SK-N-MC (cell line): ENCODE measurements at regions not wholly inside any gene's neighbourhood (a gene's known extent, or its start where the extent isn't known, plus 50 kb on each side); places are given as distances from the start of the nearest gene placed in this dataset.

Source experiments
- DNase-seq: peaks from one replicate; pipeline ENCODE4 v3.0.0-alpha.2; 2011; ENCODE audit warnings: low read depth, low spot score
- H3K27ac ChIP-seq: fragments of 200-600 bp; sonication (generic); 2 replicates; pipeline ENCODE4 v1.5.1; 2016; ENCODE audit warnings: mixed run types
- H3K36me3 ChIP-seq: fragments of 200-600 bp; sonication (generic); 2 replicates; pipeline ENCODE4 v1.6.1; 2017; ENCODE audit warnings: antibody characterized with exemption, low read length, mixed read lengths; ENCODE audit not compliant: insufficient read depth
- H3K4me3 ChIP-seq: fragments of 200-600 bp; sonication (generic); 2 replicates; pipeline ENCODE4 v1.5.1; 2016
- H3K9ac ChIP-seq: fragments of 200-600 bp; sonication (generic); 2 replicates; pipeline ENCODE4 v1.8.0; 2017; ENCODE audit warnings: mixed run types, mixed read lengths; ENCODE audit not compliant: insufficient read length
- H3K9me3 ChIP-seq: fragments of 200-600 bp; sonication (generic); 2 replicates; pipeline ENCODE4 v1.6.1; 2017; ENCODE audit warnings: low read depth, mild to moderate bottlenecking, antibody characterized with exemption, low read length, moderate library complexity, mixed read lengths
- EZH2 ChIP-seq: fragments of 200-600 bp; sonication (generic); IDR thresholded peaks from one replicate; pipeline ENCODE4 v1.6.1; 2017; ENCODE audit warnings: antibody characterized with exemption
- FOXP2 ChIP-seq: optimal IDR thresholded peaks from 2 replicates; pipeline ENCODE3; 2011; ENCODE audit warnings: mild to moderate bottlenecking, moderate library complexity; ENCODE audit not compliant: insufficient read depth; ENCODE audit errors: extremely low read length, control extremely low read depth
- POLR2AphosphoS5 ChIP-seq: IDR thresholded peaks from 2 replicates; pipeline ENCODE4 v1.6.1; 2012; ENCODE audit warnings: mild to moderate bottlenecking, low read depth, low read length, borderline replicate concordance

GRCh38 chr18:61236356-61237057 is 96.7 kb upstream of the CDH20 start:
- TF ChIP-seq EZH2: no peak
- no peak for TF ChIP-seq POLR2AphosphoS5
- TF ChIP-seq FOXP2: no peak
- Histone ChIP-seq H3K27ac (no peak overlapping the region), H3K9ac (no peak overlapping the region), H3K36me3 (no peaks in the 10 kb centered on the region), H3K9me3 (no peaks in the 10 kb centered on the region), H3K4me3 (no peak overlapping the region)
- no peak for DNase-seq

- no peak overlapping the region for H3K27ac ChIP-seq
- DNase-seq: no peak
- H3K4me3 ChIP-seq: no peak overlapping the region
- TF ChIP-seq FOXP2: no peak
- no peak for TF ChIP-seq EZH2
- TF ChIP-seq POLR2AphosphoS5: no peak
- no peaks in the 10 kb centered on the region for H3K9me3 ChIP-seq
- H3K36me3 ChIP-seq: no peaks in the 10 kb centered on the region
- H3K9ac ChIP-seq: no peak overlapping the region
Observed at GRCh38 chr18:61237529-61237928, 95.7 kb upstream of the CDH20 start.

- Histone ChIP-seq H3K27ac (no peak overlapping the region), H3K9ac (no peak overlapping the region), H3K36me3 (no peaks in the 10 kb centered on the region), H3K9me3 (no peaks in the 10 kb centered on the region), H3K4me3 (no peak overlapping the region)
- no peak for DNase-seq
- no peak for TF ChIP-seq EZH2
- TF ChIP-seq POLR2AphosphoS5: no peak
- TF ChIP-seq FOXP2: no peak
Observed at GRCh38 chr18:61239051-61239450, 94.2 kb upstream of the CDH20 start.

- DNase-seq: no peak
- TF ChIP-seq FOXP2: no peak
- TF ChIP-seq EZH2: no peak
- TF ChIP-seq POLR2AphosphoS5: no peak
- no peak overlapping the region for H3K9ac ChIP-seq
- H3K27ac ChIP-seq: no peak overlapping the region
- no peaks in the 10 kb centered on the region for H3K36me3 ChIP-seq
- H3K9me3 ChIP-seq: no peaks in the 10 kb centered on the region
- no peak overlapping the region for H3K4me3 ChIP-seq
Observed at GRCh38 chr18:61241260-61241853, 91.9 kb upstream of the CDH20 start.

- H3K36me3 ChIP-seq: no peaks in the 10 kb centered on the region
- H3K9me3 ChIP-seq: no peaks in the 10 kb centered on the region
- no peak overlapping the region for H3K9ac ChIP-seq
- no peak overlapping the region for H3K4me3 ChIP-seq
- no peak overlapping the region for H3K27ac ChIP-seq
- DNase-seq: no peak
- TF ChIP-seq FOXP2 (no peak), POLR2AphosphoS5 (no peak), EZH2 (no peak)
Observed at GRCh38 chr18:61244632-61245031, 88.6 kb upstream of the CDH20 start.

GRCh38 chr18:61245276-61245675 is 88.0 kb upstream of the CDH20 start:
- no peaks in the 10 kb centered on the region for H3K36me3 ChIP-seq
- TF ChIP-seq FOXP2 (no peak), EZH2 (no peak), POLR2AphosphoS5 (no peak)
- H3K9ac ChIP-seq: no peak overlapping the region
- no peak overlapping the region for H3K27ac ChIP-seq
- no peaks in the 10 kb centered on the region for H3K9me3 ChIP-seq
- H3K4me3 ChIP-seq: no peak overlapping the region
- no peak for DNase-seq

- H3K9ac ChIP-seq: no peak overlapping the region
- no peak overlapping the region for H3K27ac ChIP-seq
- no peak for DNase-seq
- TF ChIP-seq FOXP2 (no peak), EZH2 (no peak), POLR2AphosphoS5 (no peak)
- H3K9me3 ChIP-seq: no peaks in the 10 kb centered on the region
- no peaks in the 10 kb centered on the region for H3K36me3 ChIP-seq
- no peak overlapping the region for H3K4me3 ChIP-seq
Observed at GRCh38 chr18:61248589-61248988, 84.6 kb upstream of the CDH20 start.

- no peak overlapping the region for H3K4me3 ChIP-seq
- no peak overlapping the region for H3K27ac ChIP-seq
- no peaks in the 10 kb centered on the region for H3K9me3 ChIP-seq
- H3K9ac ChIP-seq: no peak overlapping the region
- no peak for TF ChIP-seq FOXP2
- no peak for TF ChIP-seq EZH2
- no peak for TF ChIP-seq POLR2AphosphoS5
- DNase-seq: no peak
- H3K36me3 ChIP-seq: no peaks in the 10 kb centered on the region
Observed at GRCh38 chr18:61256291-61256690, 76.9 kb upstream of the CDH20 start.
